Natural killer cell (primary cell): ENCODE measurements at regions not wholly inside any gene's neighbourhood (a gene's known extent, or its start where the extent isn't known, plus 50 kb on each side); places are given as distances from the start of the nearest gene placed in this dataset.
"Not testable (repeated sequence)": the region's sequence is repeated elsewhere in the genome, so short reads cannot be mapped to it uniquely, and the experiment has no call there.

ENCODE experiments used
- ATAC-seq, 3 donors: fragments of 150-1000 bp in 2 of 3; fragments of 200-7000 bp in 1 of 3; cut with Tn5 transposase; 1 replicate in 1 of 3; 2 replicates in 2 of 3; pipeline ENCODE4 v1.10.0; 2021; ENCODE audit warnings: mild to moderate bottlenecking in 2 of 3, moderate library complexity in 2 of 3
- DNase-seq, 2 donors: peaks; one replicate each; pipeline versions ENCODE4 v3.0.0 to v3.0.0-alpha.2; 2013 to 2021; ENCODE audit warnings: mixed read lengths in 1 of 2
- H3K27ac ChIP-seq: one replicate; pipeline ENCODE4 v1.5.1; 2013; ENCODE audit warnings: mild to moderate bottlenecking, low read length
- H3K27me3 ChIP-seq: one replicate; pipeline ENCODE4 v1.6.1; 2013; ENCODE audit warnings: low read length; ENCODE audit not compliant: control insufficient read depth, insufficient read depth
- H3K36me3 ChIP-seq: one replicate; pipeline ENCODE4 v1.6.1; 2013; ENCODE audit warnings: low read length; ENCODE audit not compliant: control insufficient read depth, insufficient read depth
- H3K4me1 ChIP-seq: one replicate; pipeline ENCODE4 v1.6.1; 2013; ENCODE audit warnings: low read length; ENCODE audit not compliant: control insufficient read depth, insufficient read depth
- H3K4me3 ChIP-seq: one replicate; pipeline ENCODE4 v1.5.1; 2013; ENCODE audit warnings: low read length
- H3K9me3 ChIP-seq: one replicate; pipeline ENCODE4 v1.6.1; 2013; ENCODE audit warnings: low read length; ENCODE audit not compliant: control insufficient read depth, insufficient read depth
- H3K27ac Mint-ChIP-seq, 2 donors: one replicate each; pipeline ENCODE4 v1.8.0; 2022; ENCODE audit warnings: mild to moderate bottlenecking in 2 of 2, mixed read lengths in 2 of 2, moderate library complexity in 1 of 2
- H3K27me3 Mint-ChIP-seq, 2 donors: one replicate each; pipeline ENCODE4 v1.8.0; 2022; ENCODE audit warnings: low read depth in 2 of 2, mixed read lengths in 2 of 2
- H3K36me3 Mint-ChIP-seq: one replicate; pipeline ENCODE4 v1.8.0; 2022; ENCODE audit warnings: mixed read lengths
- H3K4me1 Mint-ChIP-seq, 2 donors: one replicate each; pipeline ENCODE4 v1.8.0; 2022; ENCODE audit warnings: mixed read lengths in 2 of 2
- H3K4me3 Mint-ChIP-seq: one replicate; pipeline ENCODE4 v1.8.0; 2022; ENCODE audit warnings: mild to moderate bottlenecking, moderate library complexity, mixed read lengths
- H3K9me3 Mint-ChIP-seq, 2 donors: one replicate each; pipeline ENCODE4 v1.8.0; 2022; ENCODE audit warnings: mixed read lengths in 2 of 2
- CTCF ChIP-seq: fragments of 200-600 bp; IDR thresholded peaks from one replicate; pipeline ENCODE4 v1.8.0; 2022; ENCODE audit warnings: antibody characterized with exemption
- WGBS: methylation state at CpG from one replicate; pipeline ENCODE4 v1.1.7; 2013; ENCODE audit warnings: missing lambda C conversion rate; ENCODE audit not compliant: insufficient coverage; 5-methylcytosine and 5-hydroxymethylcytosine counted together
- intact Hi-C: fragments of 100-400 bp; cut with micrococcal nuclease; formaldehyde crosslinking; loops from one replicate; pipeline ENCODE4 v1.14.2; 2022

- Mint-ChIP-seq H3K9me3 (no peaks in the 10 kb centered on the region), H3K4me3 (no peak overlapping the region)
- 93% methylated on average over 11 of the region's 12 CpGs for WGBS
Measured at GRCh38 chr6:27642744-27643456, 170.0 kb upstream of the ZNF184 start.

DNA sequence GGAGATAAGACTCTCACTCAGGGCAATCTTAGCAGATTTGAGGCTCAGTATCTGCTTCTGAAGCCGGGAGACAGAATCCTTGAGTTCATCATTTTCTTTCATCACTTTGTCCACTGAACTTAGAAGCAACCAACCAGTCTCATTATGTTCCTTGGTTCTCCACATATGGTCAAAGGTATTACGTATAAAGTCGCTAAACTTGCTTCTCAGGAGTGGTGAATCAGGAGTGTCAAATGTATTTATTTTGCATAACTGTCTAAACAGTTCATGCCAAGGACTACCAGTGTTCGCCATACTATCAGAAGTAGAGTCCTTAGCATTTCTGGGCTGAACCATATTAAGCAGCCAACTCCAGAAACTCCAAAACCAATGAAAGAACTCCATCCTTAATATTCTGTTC is 163.0 kb upstream of the ZNF184 start:
- DNase-seq, ATAC-seq, H3K9me3 ChIP-seq, H3K36me3 Mint-ChIP-seq, H3K27ac Mint-ChIP-seq, H3K4me1 Mint-ChIP-seq, H3K4me1 ChIP-seq, H3K9me3 Mint-ChIP-seq, intact Hi-C loops, H3K36me3 ChIP-seq, H3K27ac ChIP-seq, H3K4me3 Mint-ChIP-seq, H3K4me3 ChIP-seq: not testable (repeated sequence)
- peaks cover 13% of the 10 kb centered on the region for H3K27me3 ChIP-seq
- peaks cover 32 to 50% of the 10 kb centered on the region in 2 donors for H3K27me3 Mint-ChIP-seq
- WGBS: 85% methylated on average over 4 of the region's 4 CpGs

More at GRCh38 chr6:27642744-27643456, 170.0 kb upstream of the ZNF184 start:
- no peak for ATAC-seq
- Mint-ChIP-seq H3K36me3 (no peaks in the 10 kb centered on the region), H3K27ac (no peak overlapping the region), H3K27me3 (peaks cover 21 to 23% of the 10 kb centered on the region in 2 donors), H3K4me1 (no peaks in the 10 kb centered on the region)
- no peak overlapping the region for H3K27ac ChIP-seq
- intact Hi-C loops: no loop called here
- TF ChIP-seq CTCF: no peak
- H3K4me1 ChIP-seq: no peaks in the 10 kb centered on the region
- no peak overlapping the region for H3K4me3 ChIP-seq
- no peak for DNase-seq
- H3K27me3 ChIP-seq: peaks cover 3% of the 10 kb centered on the region
- no peaks in the 10 kb centered on the region for H3K9me3 ChIP-seq
- H3K36me3 ChIP-seq: no peaks in the 10 kb centered on the region

DNA sequence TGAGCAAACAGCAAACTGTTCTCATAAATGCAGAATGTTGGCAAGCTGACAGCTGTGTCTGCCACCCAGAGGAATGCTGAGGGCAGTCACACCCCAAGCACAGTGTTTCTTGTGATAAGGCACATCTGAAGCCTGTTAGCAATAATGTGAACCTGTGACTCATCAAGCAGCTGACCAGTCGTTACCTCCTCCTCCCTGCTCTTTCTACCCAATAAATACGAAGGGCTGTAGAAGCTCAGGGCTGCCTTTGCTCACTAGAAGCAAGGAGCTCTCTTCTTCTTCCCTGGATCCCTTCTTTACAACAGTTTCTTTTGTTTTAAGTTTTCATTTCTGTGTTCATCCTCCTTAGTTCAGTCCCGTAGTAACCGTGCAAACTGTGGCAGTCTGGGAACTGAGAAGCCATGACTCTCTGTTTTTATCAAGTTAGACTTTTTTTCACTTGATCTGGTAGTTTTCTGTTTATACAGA is 160.3 kb upstream of the ZNF184 start:
- H3K27me3 ChIP-seq: peaks cover 23% of the 10 kb centered on the region
- DNase-seq, H3K27ac ChIP-seq, H3K4me1 Mint-ChIP-seq, H3K36me3 ChIP-seq, ATAC-seq, H3K27ac Mint-ChIP-seq, H3K4me1 ChIP-seq, H3K4me3 Mint-ChIP-seq, H3K9me3 ChIP-seq, H3K36me3 Mint-ChIP-seq, intact Hi-C loops, H3K9me3 Mint-ChIP-seq, H3K4me3 ChIP-seq: not testable (repeated sequence)
- 78% methylated on average over 4 of the region's 4 CpGs for WGBS
- H3K27me3 Mint-ChIP-seq: peaks cover 48 to 72% of the 10 kb centered on the region in 2 donors

DNA sequence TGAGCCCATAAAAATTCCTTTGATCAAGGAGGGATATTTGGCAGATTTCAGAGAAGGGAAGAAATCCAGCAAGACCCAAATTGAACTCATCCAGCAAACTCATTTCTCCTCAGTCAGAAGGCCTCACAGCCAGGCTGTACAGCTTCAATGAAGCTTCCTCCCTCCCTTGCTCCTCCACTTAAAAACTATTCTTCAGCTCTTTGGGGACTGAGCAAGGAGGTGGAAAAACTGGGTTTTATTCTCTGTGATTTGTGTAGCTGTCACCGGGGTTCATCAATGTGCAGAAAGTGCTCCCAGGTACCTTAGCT is 158.7 kb upstream of the ZNF184 start:
- intact Hi-C loops: no loop called here
- peaks cover 3% of the 10 kb centered on the region for H3K9me3 ChIP-seq
- Mint-ChIP-seq H3K27ac (no peak overlapping the region), H3K9me3 (no peaks in the 10 kb centered on the region), H3K27me3 (peaks cover 45 to 71% of the 10 kb centered on the region in 2 donors), H3K4me3 (no peak overlapping the region), H3K36me3 (peaks cover 8% of the 10 kb centered on the region), H3K4me1 (no peaks in the 10 kb centered on the region)
- WGBS: 100% methylated on average over 1 of the region's 1 CpG
- no peak for TF ChIP-seq CTCF
- peaks cover 8% of the 10 kb centered on the region for H3K4me1 ChIP-seq
- H3K27ac ChIP-seq: no peak overlapping the region
- DNase-seq: no peak
- H3K36me3 ChIP-seq: no peaks in the 10 kb centered on the region
- ATAC-seq: no peak
- peaks cover 23% of the 10 kb centered on the region for H3K27me3 ChIP-seq
- H3K4me3 ChIP-seq: no peak overlapping the region
